Lower lobe of right lung (tissue), 2 donors: ENCODE measurements at regions not wholly inside any gene's neighbourhood (a gene's known extent, or its start where the extent isn't known, plus 50 kb on each side); places are given as distances from the start of the nearest gene placed in this dataset.

ENCODE experiments used
- ATAC-seq, 2 donors: fragments of 200-7000 bp; cut with Tn5 transposase; one replicate each; pipeline ENCODE4 v1.9.1; 2020 to 2022; ENCODE audit warnings: mild to moderate bottlenecking in 2 of 2, moderate library complexity in 2 of 2
- DNase-seq: peaks from one replicate; pipeline ENCODE4 v3.0.0-alpha.2; 2020
- H3K27ac ChIP-seq: fragments of 200-600 bp; one replicate; pipeline ENCODE4 v1.8.0; 2022
- H3K27me3 ChIP-seq: fragments of 200-600 bp; one replicate; pipeline ENCODE4 v1.8.0; 2022; ENCODE audit warnings: low read depth
- H3K36me3 ChIP-seq: fragments of 200-600 bp; one replicate; pipeline ENCODE4 v1.8.0; 2022; ENCODE audit warnings: mild to moderate bottlenecking
- H3K4me1 ChIP-seq: fragments of 200-600 bp; one replicate; pipeline ENCODE4 v1.8.0; 2022
- H3K4me3 ChIP-seq: fragments of 200-600 bp; one replicate; pipeline ENCODE4 v1.8.0; 2022; ENCODE audit warnings: mild to moderate bottlenecking
- H3K9me3 ChIP-seq: fragments of 200-600 bp; one replicate; pipeline ENCODE4 v1.8.0; 2022
- intact Hi-C: fragments of 100-400 bp; cut with DNase I; formaldehyde crosslinking; loops from one replicate; pipeline ENCODE4 v1.11.0; 2022
- TF ChIP-seq, protein P1 (sequence below): fragments of 200-600 bp; IDR thresholded peaks from one replicate; pipeline ENCODE4 v1.8.0; 2022; ENCODE audit warnings: antibody characterized with exemption, mild to moderate bottlenecking
- donor health status: DM: no; HTN: yes; CAD: no; lungs with severe emphysema.

- no peaks in the 10 kb centered on the region for H3K9me3 ChIP-seq
- H3K27me3 ChIP-seq: no peaks in the 10 kb centered on the region
- TF ChIP-seq, protein P1, sequence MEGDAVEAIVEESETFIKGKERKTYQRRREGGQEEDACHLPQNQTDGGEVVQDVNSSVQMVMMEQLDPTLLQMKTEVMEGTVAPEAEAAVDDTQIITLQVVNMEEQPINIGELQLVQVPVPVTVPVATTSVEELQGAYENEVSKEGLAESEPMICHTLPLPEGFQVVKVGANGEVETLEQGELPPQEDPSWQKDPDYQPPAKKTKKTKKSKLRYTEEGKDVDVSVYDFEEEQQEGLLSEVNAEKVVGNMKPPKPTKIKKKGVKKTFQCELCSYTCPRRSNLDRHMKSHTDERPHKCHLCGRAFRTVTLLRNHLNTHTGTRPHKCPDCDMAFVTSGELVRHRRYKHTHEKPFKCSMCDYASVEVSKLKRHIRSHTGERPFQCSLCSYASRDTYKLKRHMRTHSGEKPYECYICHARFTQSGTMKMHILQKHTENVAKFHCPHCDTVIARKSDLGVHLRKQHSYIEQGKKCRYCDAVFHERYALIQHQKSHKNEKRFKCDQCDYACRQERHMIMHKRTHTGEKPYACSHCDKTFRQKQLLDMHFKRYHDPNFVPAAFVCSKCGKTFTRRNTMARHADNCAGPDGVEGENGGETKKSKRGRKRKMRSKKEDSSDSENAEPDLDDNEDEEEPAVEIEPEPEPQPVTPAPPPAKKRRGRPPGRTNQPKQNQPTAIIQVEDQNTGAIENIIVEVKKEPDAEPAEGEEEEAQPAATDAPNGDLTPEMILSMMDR: no peak
- ATAC-seq: no peak
- H3K27ac ChIP-seq: no peak overlapping the region
- intact Hi-C loops: no loop called here
- DNase-seq: no peak
- H3K36me3 ChIP-seq: no peaks in the 10 kb centered on the region
- H3K4me1 ChIP-seq: peaks cover 6% of the 10 kb centered on the region
- H3K4me3 ChIP-seq: no peak overlapping the region
Measured at GRCh38 chr6:56363796-56364430, 116.5 kb upstream of the COL21A1 start.

DNA sequence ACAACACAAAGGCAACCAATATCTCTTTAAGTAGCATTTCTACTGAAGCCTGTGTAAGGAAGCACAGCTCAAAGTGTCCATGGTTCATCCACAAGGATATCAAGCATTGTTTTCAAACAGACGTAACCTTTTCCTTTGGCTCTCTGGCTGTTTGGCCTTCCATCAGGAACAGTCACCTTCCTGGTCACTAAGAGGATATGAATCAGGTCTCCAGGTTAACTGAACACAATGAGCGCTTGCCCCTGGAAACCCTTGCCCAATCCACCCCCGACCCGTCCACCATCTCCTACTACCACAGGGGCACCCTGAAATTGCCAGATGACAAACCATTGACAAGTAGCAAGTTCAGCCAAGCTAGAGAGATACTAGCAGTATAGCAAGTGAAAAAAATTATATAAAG, 114.4 kb upstream of the COL21A1 start:
- intact Hi-C loops: no loop called here
- TF ChIP-seq, protein P1: no peak
- no peak for ATAC-seq

GRCh38 chr6:56359201-56359899, 112.0 kb upstream of the COL21A1 start:
- peak; percentile 91 for ATAC-seq

More for the DNA sequence above, 114.4 kb upstream of the COL21A1 start:
- DNase-seq: no peak
- Histone ChIP-seq H3K36me3 (no peaks in the 10 kb centered on the region), H3K27me3 (no peaks in the 10 kb centered on the region), H3K9me3 (no peaks in the 10 kb centered on the region), H3K27ac (no peak overlapping the region), H3K4me1 (peaks cover under 1% of the 10 kb centered on the region), H3K4me3 (no peak overlapping the region)

GRCh38 chr6:56357616-56358373, 110.4 kb upstream of the COL21A1 start:
- Histone ChIP-seq H3K4me3 (no peak overlapping the region), H3K27me3 (no peaks in the 10 kb centered on the region), H3K4me1 (peaks cover 5% of the 10 kb centered on the region), H3K9me3 (no peaks in the 10 kb centered on the region), H3K36me3 (no peaks in the 10 kb centered on the region), H3K27ac (no peak overlapping the region)
- intact Hi-C loops: loop anchor here (10.0 kb wide), 1 partner anchor 237 kb away; no protein-coding TSS in a partner anchor
- TF ChIP-seq, protein P1: no peak
- DNase-seq: no peak
- ATAC-seq: no peak

More at GRCh38 chr6:56359201-56359899, 112.0 kb upstream of the COL21A1 start:
- TF ChIP-seq, protein P1: peak; percentile 82
- Histone ChIP-seq H3K4me1 (peaks cover 5% of the 10 kb centered on the region), H3K9me3 (no peaks in the 10 kb centered on the region), H3K27me3 (no peaks in the 10 kb centered on the region), H3K27ac (no peak overlapping the region), H3K4me3 (no peak overlapping the region), H3K36me3 (no peaks in the 10 kb centered on the region)
- DNase-seq: no peak
- intact Hi-C loops: loop anchor here (10.0 kb wide), 1 partner anchor 235 kb away; no protein-coding TSS in a partner anchor

DNA sequence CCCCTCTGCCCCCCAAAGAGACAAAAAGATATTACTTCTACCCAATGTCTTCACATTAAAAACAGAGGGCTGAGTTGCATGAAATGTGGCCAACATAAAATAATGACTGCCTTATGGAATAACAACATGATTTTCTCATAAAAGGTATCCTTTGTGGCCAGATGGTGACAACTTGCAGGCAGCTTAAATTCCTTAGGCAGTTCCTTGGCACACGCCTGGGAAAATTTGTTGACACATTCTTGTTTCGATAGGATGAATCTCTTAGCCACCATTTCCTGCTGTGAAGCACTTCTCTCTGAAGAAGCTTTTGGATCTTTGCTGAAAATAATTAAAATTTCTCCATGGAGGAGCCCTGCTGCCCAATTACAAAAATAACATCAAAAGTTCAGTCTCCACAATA, 109.0 kb upstream of the COL21A1 start:
- TF ChIP-seq, protein P1: no peak
- Histone ChIP-seq H3K4me3 (no peak overlapping the region), H3K4me1 (peaks cover 5% of the 10 kb centered on the region), H3K36me3 (no peaks in the 10 kb centered on the region), H3K27me3 (no peaks in the 10 kb centered on the region), H3K9me3 (no peaks in the 10 kb centered on the region), H3K27ac (no peak overlapping the region)
- ATAC-seq (no peak), DNase-seq (no peak)
- intact Hi-C loops: loop anchor here (10.0 kb wide), 1 partner anchor 238 kb away; no protein-coding TSS in a partner anchor
